ENCODE measurements at regions not wholly inside any gene's neighbourhood (a gene's known extent, or its start where the extent isn't known, plus 50 kb on each side); places are given as distances from the start of the nearest gene placed in this dataset.

- ATAC-seq (ENCODE audit: insufficient read depth, low read depth), result no peak
These were observed 227.9 kb upstream of the SPRED2 start for GRCh38 chr2:65660340-65660739.

GRCh38 chr2:65658881-65659280 is 226.5 kb upstream of the SPRED2 start:
- ATAC-seq (ENCODE audit: insufficient read depth, low read depth) (no peak), DNase-seq (no peak)
- Histone ChIP-seq H3K36me3 (ENCODE audit: insufficient read depth, low read length) (no peaks in the 10 kb centered on the region), H3K79me2 (ENCODE audit: insufficient read depth, low read length) (no peaks in the 10 kb centered on the region), H4K20me1 (ENCODE audit: insufficient read depth, low read length) (no peaks in the 10 kb centered on the region), H3K4me3 (ENCODE audit: low read depth in 1 of 2, low read length in 2 of 2) (no peak overlapping the region), H2AFZ (ENCODE audit: low read depth, low read length) (no peak overlapping the region), H3K27me3 (ENCODE audit: insufficient read depth, low read length, poor library complexity) (peaks cover 26% of the 10 kb centered on the region), H3K4me1 (ENCODE audit: insufficient read depth, low read length) (no peaks in the 10 kb centered on the region), H3K27ac (ENCODE audit: low read length) (no peak overlapping the region), H3K9ac (ENCODE audit: low read depth, low read length) (no peak overlapping the region), H3K4me2 (ENCODE audit: insufficient read depth, low read length) (no peak overlapping the region), H3K9me3 (ENCODE audit: insufficient read depth, low read length, severe bottlenecking) (no peaks in the 10 kb centered on the region)
- TF ChIP-seq EZH2 (IDR thresholded peaks at IDR 0.05; ENCODE audit: borderline replicate concordance, low read depth, low read length, severe bottlenecking) (no peak), CTCF (IDR thresholded peaks at IDR 0.05; ENCODE audit: borderline replicate concordance, extremely low read depth, low read length, poor library complexity, severe bottlenecking) (no peak)

More at GRCh38 chr2:65660340-65660739, 227.9 kb upstream of the SPRED2 start:
- Histone ChIP-seq H4K20me1 (ENCODE audit: insufficient read depth, low read length) (no peaks in the 10 kb centered on the region), H3K27me3 (ENCODE audit: insufficient read depth, low read length, poor library complexity) (peaks cover 20% of the 10 kb centered on the region), H3K4me2 (ENCODE audit: insufficient read depth, low read length) (no peak overlapping the region), H3K9ac (ENCODE audit: low read depth, low read length) (no peak overlapping the region), H3K36me3 (ENCODE audit: insufficient read depth, low read length) (no peaks in the 10 kb centered on the region), H3K79me2 (ENCODE audit: insufficient read depth, low read length) (no peaks in the 10 kb centered on the region), H2AFZ (ENCODE audit: low read depth, low read length) (no peak overlapping the region), H3K9me3 (ENCODE audit: insufficient read depth, low read length, severe bottlenecking) (no peaks in the 10 kb centered on the region), H3K27ac (ENCODE audit: low read length) (no peak overlapping the region), H3K4me1 (ENCODE audit: insufficient read depth, low read length) (no peaks in the 10 kb centered on the region), H3K4me3 (ENCODE audit: low read depth in 1 of 2, low read length in 2 of 2) (no peak overlapping the region)
- no peak for DNase-seq
- no peak for TF ChIP-seq EZH2 (IDR thresholded peaks at IDR 0.05; ENCODE audit: borderline replicate concordance, low read depth, low read length, severe bottlenecking)
- no peak for TF ChIP-seq CTCF (IDR thresholded peaks at IDR 0.05; ENCODE audit: borderline replicate concordance, extremely low read depth, low read length, poor library complexity, severe bottlenecking)

GRCh38 chr2:65658266-65658665 is 225.9 kb upstream of the SPRED2 start:
- Histone ChIP-seq H4K20me1 (ENCODE audit: insufficient read depth, low read length) (no peaks in the 10 kb centered on the region), H3K36me3 (ENCODE audit: insufficient read depth, low read length) (no peaks in the 10 kb centered on the region), H3K9ac (ENCODE audit: low read depth, low read length) (no peak overlapping the region), H3K4me2 (ENCODE audit: insufficient read depth, low read length) (no peak overlapping the region), H3K4me1 (ENCODE audit: insufficient read depth, low read length) (no peaks in the 10 kb centered on the region), H2AFZ (ENCODE audit: low read depth, low read length) (no peak overlapping the region), H3K27me3 (ENCODE audit: insufficient read depth, low read length, poor library complexity) (peaks cover 28% of the 10 kb centered on the region), H3K9me3 (ENCODE audit: insufficient read depth, low read length, severe bottlenecking) (no peaks in the 10 kb centered on the region), H3K4me3 (ENCODE audit: low read depth in 1 of 2, low read length in 2 of 2) (no peak overlapping the region), H3K79me2 (ENCODE audit: insufficient read depth, low read length) (no peaks in the 10 kb centered on the region), H3K27ac (ENCODE audit: low read length) (no peak overlapping the region)
- ATAC-seq (ENCODE audit: insufficient read depth, low read depth) (no peak), DNase-seq (no peak)
- no peak for TF ChIP-seq EZH2 (IDR thresholded peaks at IDR 0.05; ENCODE audit: borderline replicate concordance, low read depth, low read length, severe bottlenecking)

- Histone ChIP-seq H2AFZ (ENCODE audit: low read depth, low read length) (no peak overlapping the region), H4K20me1 (ENCODE audit: insufficient read depth, low read length) (no peaks in the 10 kb centered on the region), H3K4me2 (ENCODE audit: insufficient read depth, low read length) (no peak overlapping the region), H3K9me3 (ENCODE audit: insufficient read depth, low read length, severe bottlenecking) (no peaks in the 10 kb centered on the region), H3K79me2 (ENCODE audit: insufficient read depth, low read length) (no peaks in the 10 kb centered on the region), H3K27me3 (ENCODE audit: insufficient read depth, low read length, poor library complexity) (peaks cover 30% of the 10 kb centered on the region), H3K9ac (ENCODE audit: low read depth, low read length) (no peak overlapping the region), H3K4me1 (ENCODE audit: insufficient read depth, low read length) (no peaks in the 10 kb centered on the region), H3K36me3 (ENCODE audit: insufficient read depth, low read length) (no peaks in the 10 kb centered on the region), H3K27ac (ENCODE audit: low read length) (no peak overlapping the region), H3K4me3 (ENCODE audit: low read depth in 1 of 2, low read length in 2 of 2) (no peak overlapping the region)
- DNase-seq (no peak), ATAC-seq (ENCODE audit: insufficient read depth, low read depth) (no peak)
- TF ChIP-seq EZH2 (IDR thresholded peaks at IDR 0.05; ENCODE audit: borderline replicate concordance, low read depth, low read length, severe bottlenecking), result no peak
- no peak for TF ChIP-seq CTCF (IDR thresholded peaks at IDR 0.05; ENCODE audit: borderline replicate concordance, extremely low read depth, low read length, poor library complexity, severe bottlenecking)
These were observed 223.8 kb upstream of the SPRED2 start for GRCh38 chr2:65656160-65656718.
